Hepatic stellate cell (primary cell): ENCODE measurements at regions not wholly inside any gene's neighbourhood (a gene's known extent, or its start where the extent isn't known, plus 50 kb on each side); places are given as distances from the start of the nearest gene placed in this dataset.

Source experiments
- DNase-seq: peaks from one replicate; pipeline ENCODE4 v3.0.0; 2011; ENCODE audit warnings: low spot score

GRCh38 chr13:21757763-21758162 is 86.9 kb downstream of the FGF9 start:
- no peak for DNase-seq

- DNase-seq: no peak
Measured at GRCh38 chr13:21758441-21758840, 87.6 kb downstream of the FGF9 start.

GRCh38 chr13:21759463-21759862 is 88.6 kb downstream of the FGF9 start:
- no peak for DNase-seq

GRCh38 chr13:21759911-21760310 is 89.0 kb downstream of the FGF9 start:
- no peak for DNase-seq

- DNase-seq: no peak
Measured at GRCh38 chr13:21761770-21762169, 90.9 kb downstream of the FGF9 start.

GRCh38 chr13:21762512-21762911 is 91.6 kb downstream of the FGF9 start:
- no peak for DNase-seq

GRCh38 chr13:21767032-21767431 is 96.2 kb downstream of the FGF9 start:
- DNase-seq: no peak

GRCh38 chr13:21771075-21771474 is 100.2 kb downstream of the FGF9 start:
- no peak for DNase-seq

- DNase-seq: no peak
Measured at GRCh38 chr13:21777166-21777565, 106.3 kb downstream of the FGF9 start.

- DNase-seq: no peak
Measured at GRCh38 chr13:21777813-21778212, 106.9 kb downstream of the FGF9 start.

- DNase-seq: no peak
Measured at GRCh38 chr13:21782736-21783135, 111.9 kb downstream of the FGF9 start.

GRCh38 chr13:21785990-21786389 is 115.1 kb downstream of the FGF9 start:
- no peak for DNase-seq

- no peak for DNase-seq
Measured at GRCh38 chr13:21796066-21796465, 125.2 kb downstream of the FGF9 start.

- no peak for DNase-seq
Measured at GRCh38 chr13:21796775-21797514, 126.1 kb downstream of the FGF9 start.

GRCh38 chr13:21797736-21798135 is 126.9 kb downstream of the FGF9 start:
- no peak for DNase-seq

- DNase-seq: no peak
Measured at GRCh38 chr13:21798181-21798580, 127.3 kb downstream of the FGF9 start.

- no peak for DNase-seq
Measured at GRCh38 chr13:21799671-21800070, 128.8 kb downstream of the FGF9 start.

GRCh38 chr13:21800837-21801616 is 130.2 kb downstream of the FGF9 start:
- no peak for DNase-seq

GRCh38 chr13:21805733-21806132 is 134.9 kb downstream of the FGF9 start:
- no peak for DNase-seq

GRCh38 chr13:21812192-21812626 is 141.3 kb downstream of the FGF9 start:
- DNase-seq: no peak

GRCh38 chr13:21813110-21813509 is 142.2 kb downstream of the FGF9 start:
- no peak for DNase-seq

GRCh38 chr13:21813844-21814243 is 143.0 kb downstream of the FGF9 start:
- no peak for DNase-seq

- no peak for DNase-seq
Measured at GRCh38 chr13:21814604-21815003, 143.7 kb downstream of the FGF9 start.

- DNase-seq: no peak
Measured at GRCh38 chr13:21817878-21818277, 147.0 kb downstream of the FGF9 start.
